Esophagus squamous epithelium (tissue), 5 donors: ENCODE measurements at regions not wholly inside any gene's neighbourhood (a gene's known extent, or its start where the extent isn't known, plus 50 kb on each side); places are given as distances from the start of the nearest gene placed in this dataset.

Experiments used
- DNase-seq: peaks from one replicate; lab custom pipeline; 2025; lab: John Stamatoyannopoulos, UW
- H3K27ac ChIP-seq, 4 donors: fragments of 200-600 bp; sonication (generic); one replicate each; pipeline ENCODE4 v1.5.1; 2016 to 2019; ENCODE audit warnings: mild to moderate bottlenecking in 1 of 4
- H3K27me3 ChIP-seq, 4 donors: fragments of 200-600 bp; sonication (generic); 1 replicate in 3 of 4; 2 replicates in 1 of 4; pipeline versions ENCODE4 v1.5.1 to v1.6.0; 2017 to 2021; ENCODE audit warnings: antibody characterized with exemption in 1 of 4
- H3K36me3 ChIP-seq, 3 donors: fragments of 200-600 bp; sonication (generic); one replicate each; pipeline ENCODE4 v1.5.1; 2016 to 2019
- H3K4me1 ChIP-seq, 3 donors: fragments of 200-600 bp; sonication (generic); one replicate each; pipeline ENCODE4 v1.5.1; 2017 to 2019
- H3K4me3 ChIP-seq, 4 donors: fragments of 200-600 bp; sonication (generic); 1 replicate in 3 of 4; 2 replicates in 1 of 4; pipeline ENCODE4 v1.5.1; 2016 to 2019; ENCODE audit warnings: mild to moderate bottlenecking in 2 of 4, moderate library complexity in 1 of 4
- H3K9me3 ChIP-seq, 3 donors: fragments of 200-600 bp; sonication (generic); one replicate each; pipeline ENCODE4 v1.5.1; 2016 to 2019
- POLR2A ChIP-seq, 4 donors: fragments of 450-650 bp; IDR thresholded peaks; one replicate each; pipeline ENCODE4 v1.6.1; 2017; ENCODE audit warnings: antibody characterized with exemption in 4 of 4, mild to moderate bottlenecking in 4 of 4, moderate library complexity in 3 of 4
- WGBS, 2 donors: methylation state at CpG; one replicate each; pipeline ENCODE4 v1.1.5; 2018; 5-methylcytosine and 5-hydroxymethylcytosine counted together
- intact Hi-C: fragments of 100-400 bp; cut with DNase I; formaldehyde crosslinking; loops from one replicate; pipeline ENCODE4 v1.15.0; 2022
- TF ChIP-seq, protein P1 (sequence below), 6 experiments: fragments of 450-650 bp in 4 of 6; fragments of 200-600 bp in 2 of 6; sonication (generic) in 2 of 6; IDR thresholded peaks; one replicate each; pipeline ENCODE4 v1.5.1; 2016 to 2019; ENCODE audit warnings: antibody characterized with exemption in 6 of 6, mild to moderate bottlenecking in 4 of 6, moderate library complexity in 4 of 6
- donor health status: DM: yes; HTN: yes; CAD: no.

DNA sequence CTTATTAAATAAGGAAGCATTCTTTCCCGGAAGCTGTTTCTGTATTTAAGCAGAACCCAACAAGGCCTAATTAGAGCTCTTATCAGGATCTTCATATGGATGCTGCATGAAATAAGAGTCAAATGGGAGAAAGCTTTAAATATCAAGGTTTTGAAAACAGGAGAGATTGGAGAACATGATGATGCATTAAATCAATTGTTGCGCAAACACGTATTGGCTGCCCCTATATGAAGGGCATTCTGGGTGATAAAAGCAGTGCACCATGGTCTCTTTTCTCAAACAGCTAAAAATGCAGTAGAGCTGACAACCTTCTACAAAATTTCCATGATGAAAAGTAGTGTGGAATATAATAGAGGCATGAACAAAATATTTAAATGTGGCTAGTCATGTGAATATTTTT, 98.9 kb downstream of the TBXT start:
- TF ChIP-seq, protein P1, sequence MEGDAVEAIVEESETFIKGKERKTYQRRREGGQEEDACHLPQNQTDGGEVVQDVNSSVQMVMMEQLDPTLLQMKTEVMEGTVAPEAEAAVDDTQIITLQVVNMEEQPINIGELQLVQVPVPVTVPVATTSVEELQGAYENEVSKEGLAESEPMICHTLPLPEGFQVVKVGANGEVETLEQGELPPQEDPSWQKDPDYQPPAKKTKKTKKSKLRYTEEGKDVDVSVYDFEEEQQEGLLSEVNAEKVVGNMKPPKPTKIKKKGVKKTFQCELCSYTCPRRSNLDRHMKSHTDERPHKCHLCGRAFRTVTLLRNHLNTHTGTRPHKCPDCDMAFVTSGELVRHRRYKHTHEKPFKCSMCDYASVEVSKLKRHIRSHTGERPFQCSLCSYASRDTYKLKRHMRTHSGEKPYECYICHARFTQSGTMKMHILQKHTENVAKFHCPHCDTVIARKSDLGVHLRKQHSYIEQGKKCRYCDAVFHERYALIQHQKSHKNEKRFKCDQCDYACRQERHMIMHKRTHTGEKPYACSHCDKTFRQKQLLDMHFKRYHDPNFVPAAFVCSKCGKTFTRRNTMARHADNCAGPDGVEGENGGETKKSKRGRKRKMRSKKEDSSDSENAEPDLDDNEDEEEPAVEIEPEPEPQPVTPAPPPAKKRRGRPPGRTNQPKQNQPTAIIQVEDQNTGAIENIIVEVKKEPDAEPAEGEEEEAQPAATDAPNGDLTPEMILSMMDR (IDR thresholded peaks at IDR 0.05), result no peak
- TF ChIP-seq POLR2A (IDR thresholded peaks at IDR 0.05), result no peak
- DNase-seq, result no peak
- Histone ChIP-seq H3K4me3 (no peak overlapping the region), H3K27ac (no peak overlapping the region), H3K9me3 (no peaks in the 10 kb centered on the region), H3K36me3 (no peaks in the 10 kb centered on the region), H3K27me3 (peaks cover 0 to 2% (median 0%) of the 10 kb centered on the region in 4 donors), H3K4me1 (no peaks in the 10 kb centered on the region)
- intact Hi-C loops, result no loop called here
- whole genome bisulfite sequencing, 2 donors, result 75 to 80% methylated on average over 3 of the region's 3 CpGs

DNA sequence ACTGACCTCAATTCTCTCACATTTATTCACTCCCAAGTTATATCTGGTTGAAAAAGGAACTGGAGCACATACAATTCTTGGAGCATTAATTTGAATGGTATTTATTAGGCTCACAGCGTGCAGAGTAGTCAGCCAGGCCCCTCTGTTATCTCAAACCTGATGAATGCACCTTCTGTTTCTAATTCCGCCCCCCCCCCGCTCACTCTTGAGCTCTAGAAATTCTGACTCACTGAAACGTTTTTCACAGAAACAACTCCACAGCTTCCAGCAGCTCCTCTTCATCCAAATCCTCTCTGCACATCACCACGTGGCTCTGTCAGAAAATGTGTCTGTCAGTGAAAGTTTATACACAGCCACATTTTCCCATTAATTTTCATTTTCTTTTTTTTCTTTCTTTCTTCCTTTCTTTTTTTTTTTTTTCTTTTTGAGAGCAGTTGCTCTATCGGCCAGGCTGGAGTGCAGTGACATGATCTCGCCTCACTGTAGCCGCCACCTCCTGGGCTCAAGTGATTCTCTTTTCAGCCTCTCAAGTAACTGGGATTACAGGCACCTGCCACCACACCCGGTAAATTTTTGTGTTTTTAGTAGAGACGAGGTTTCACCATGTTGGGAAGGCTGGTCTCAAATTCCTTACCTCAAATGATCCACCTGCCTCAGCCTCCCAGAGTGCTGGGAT, 109.4 kb downstream of the TBXT start:
- no peaks in the 10 kb centered on the region for H3K4me1 ChIP-seq
- 51% methylated on average over 9 to 10 of the region's 10 CpGs for WGBS, 2 donors
- DNase-seq, result no peak
- no peak overlapping the region for H3K4me3 ChIP-seq
- no peak overlapping the region for H3K27ac ChIP-seq
- H3K27me3 ChIP-seq, result no peaks in the 10 kb centered on the region
- H3K9me3 ChIP-seq, result peaks cover 0 to 17% (median 0%) of the 10 kb centered on the region in 3 donors
- intact Hi-C loops, result no loop called here
- H3K36me3 ChIP-seq, result no peaks in the 10 kb centered on the region
- TF ChIP-seq, protein P1 (IDR thresholded peaks at IDR 0.05), result no peak
- TF ChIP-seq POLR2A (IDR thresholded peaks at IDR 0.05), result no peak

DNA sequence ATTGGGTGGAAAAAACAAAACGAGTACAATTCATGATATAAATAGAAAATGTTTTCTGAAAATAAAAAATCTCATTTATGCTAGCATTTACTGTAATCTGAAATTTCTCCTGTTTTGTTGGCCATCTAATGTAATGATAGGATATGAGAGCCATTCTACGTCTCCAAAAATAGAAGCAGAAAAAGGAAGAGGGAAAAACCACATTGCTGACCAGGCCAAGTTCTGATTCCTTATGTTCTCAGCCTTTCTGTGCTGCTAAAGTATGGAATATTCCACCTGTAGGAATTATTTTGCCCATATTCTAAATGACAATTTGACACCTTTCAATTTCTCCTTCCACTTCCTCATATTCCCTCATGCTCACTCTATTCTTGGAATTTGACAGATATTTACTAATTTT, 110.2 kb downstream of the TBXT start:
- H3K36me3 ChIP-seq, result no peaks in the 10 kb centered on the region
- H3K27ac ChIP-seq, result no peak overlapping the region
- WGBS, 2 donors, result 41 to 48% methylated on average over 2 of the region's 2 CpGs
- H3K27me3 ChIP-seq, result no peaks in the 10 kb centered on the region
- no peak for DNase-seq
- intact Hi-C loops, result no loop called here
- H3K9me3 ChIP-seq, result peaks cover 0 to 17% (median 0%) of the 10 kb centered on the region in 3 donors
- H3K4me3 ChIP-seq, result no peak overlapping the region
- TF ChIP-seq, protein P1 (IDR thresholded peaks at IDR 0.05), result no peak
- TF ChIP-seq POLR2A (IDR thresholded peaks at IDR 0.05), result no peak
- H3K4me1 ChIP-seq, result no peaks in the 10 kb centered on the region

DNA sequence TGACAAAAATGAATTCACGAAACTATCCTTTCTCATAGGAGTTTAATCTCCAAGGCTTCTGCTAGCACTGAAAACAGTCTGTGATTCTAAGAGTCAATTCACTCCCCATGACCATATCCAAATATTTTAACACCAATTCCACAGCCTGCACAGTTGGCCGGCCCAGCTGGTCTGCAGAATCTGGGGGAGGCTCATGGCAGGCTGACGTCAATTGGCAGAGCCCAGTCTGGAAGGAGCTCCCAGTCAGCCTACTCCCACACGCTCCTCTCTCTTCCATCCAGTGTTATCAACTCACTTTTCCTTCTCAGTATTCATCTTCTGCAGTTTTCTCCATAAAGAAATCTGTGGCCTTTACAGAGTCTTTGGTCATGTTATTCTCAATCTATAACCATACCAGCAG, 111.0 kb downstream of the TBXT start:
- intact Hi-C loops, result no loop called here
- DNase-seq, result no peak
- Histone ChIP-seq H3K27me3 (no peaks in the 10 kb centered on the region), H3K4me3 (no peak overlapping the region), H3K27ac (no peak overlapping the region), H3K36me3 (no peaks in the 10 kb centered on the region), H3K9me3 (peaks cover 0 to 17% (median 0%) of the 10 kb centered on the region in 3 donors), H3K4me1 (no peaks in the 10 kb centered on the region)
- WGBS, 2 donors, result 60 to 61% methylated on average over 4 of the region's 4 CpGs
- TF ChIP-seq, protein P1 (IDR thresholded peaks at IDR 0.05), result no peak
- TF ChIP-seq POLR2A (IDR thresholded peaks at IDR 0.05), result no peak

DNA sequence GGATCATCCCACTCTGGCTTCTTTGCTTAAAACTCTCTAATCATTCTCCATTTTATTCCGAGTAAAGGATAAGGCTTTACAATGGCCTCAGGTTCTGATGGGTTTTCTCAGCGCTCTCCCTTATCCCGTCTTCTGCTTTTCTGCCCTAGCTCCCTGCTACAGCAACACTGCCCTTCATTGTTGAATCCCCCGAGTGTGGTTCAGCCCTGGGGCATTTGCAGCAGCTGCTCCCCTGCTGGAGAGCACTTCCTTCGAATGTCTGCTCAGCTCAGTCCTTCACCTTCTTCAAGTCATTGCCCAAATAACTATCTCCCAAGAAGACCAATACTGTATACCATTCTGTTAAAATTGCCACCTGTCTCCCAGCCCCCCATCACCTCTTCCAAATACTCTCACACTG, 111.8 kb downstream of the TBXT start:
- H3K27ac ChIP-seq, result no peak overlapping the region
- H3K9me3 ChIP-seq, result peaks cover 0 to 17% (median 0%) of the 10 kb centered on the region in 3 donors
- intact Hi-C loops, result no loop called here
- H3K4me3 ChIP-seq, result no peak overlapping the region
- H3K27me3 ChIP-seq, result no peaks in the 10 kb centered on the region
- TF ChIP-seq POLR2A (IDR thresholded peaks at IDR 0.05), result no peak
- TF ChIP-seq, protein P1 (IDR thresholded peaks at IDR 0.05), result no peak
- no peak for DNase-seq
- WGBS, 2 donors, result 68 to 70% methylated on average over 5 of the region's 5 CpGs
- H3K4me1 ChIP-seq, result no peaks in the 10 kb centered on the region
- no peaks in the 10 kb centered on the region for H3K36me3 ChIP-seq
